Testis (tissue), 2 donors: ENCODE measurements at regions not wholly inside any gene's neighbourhood (a gene's known extent, or its start where the extent isn't known, plus 50 kb on each side); places are given as distances from the start of the nearest gene placed in this dataset.

ENCODE experiments used
- DNase-seq: peaks from one replicate; pipeline ENCODE4 v3.0.0-alpha.2; 2019
- H3K27ac ChIP-seq, 2 donors: fragments of 200-600 bp; sonication (generic); one replicate each; pipeline ENCODE4 v1.5.1; 2019
- H3K27me3 ChIP-seq: fragments of 200-600 bp; sonication (generic); one replicate; pipeline ENCODE4 v1.5.1; 2019
- H3K36me3 ChIP-seq: fragments of 200-600 bp; sonication (generic); one replicate; pipeline ENCODE4 v1.5.1; 2017; ENCODE audit warnings: low read depth; ENCODE audit errors: missing control alignments
- H3K4me1 ChIP-seq: fragments of 200-600 bp; sonication (generic); one replicate; pipeline ENCODE4 v1.5.1; 2019
- H3K4me3 ChIP-seq, 2 donors: fragments of 200-600 bp; sonication (generic); one replicate each; pipeline ENCODE4 v1.5.1; 2017 to 2019
- H3K9me3 ChIP-seq: fragments of 200-600 bp; sonication (generic); one replicate; pipeline ENCODE4 v1.5.1; 2017
- POLR2A ChIP-seq: fragments of 450-650 bp; IDR thresholded peaks from one replicate; pipeline ENCODE4 v1.6.1; 2017; ENCODE audit warnings: antibody characterized with exemption, mild to moderate bottlenecking, moderate library complexity
- WGBS, 2 donors: methylation state at CpG; one replicate each; pipeline ENCODE4 v1.1.5; 2018; 5-methylcytosine and 5-hydroxymethylcytosine counted together
- intact Hi-C: fragments of 100-400 bp; cut with DNase I; formaldehyde crosslinking; loops from one replicate; pipeline ENCODE4 v1.15.1; 2023; ENCODE audit warnings: low total_unique reads
- TF ChIP-seq, protein P1 (sequence below), 3 experiments: fragments of 450-650 bp in 2 of 3; fragments of 200-600 bp in 1 of 3; sonication (generic) in 1 of 3; IDR thresholded peaks; one replicate each; pipeline ENCODE4 v1.5.1; 2016 to 2019; ENCODE audit warnings: antibody characterized with exemption in 3 of 3, mild to moderate bottlenecking in 2 of 3, moderate library complexity in 1 of 3

- H3K27me3 ChIP-seq, result no peaks in the 10 kb centered on the region
- WGBS, 2 donors, result 93 to 95% methylated on average over 5 of the region's 5 CpGs
- H3K9me3 ChIP-seq, result no peaks in the 10 kb centered on the region
- no peaks in the 10 kb centered on the region for H3K4me1 ChIP-seq
- H3K4me3 ChIP-seq, result no peak overlapping the region
- TF ChIP-seq, protein P1, sequence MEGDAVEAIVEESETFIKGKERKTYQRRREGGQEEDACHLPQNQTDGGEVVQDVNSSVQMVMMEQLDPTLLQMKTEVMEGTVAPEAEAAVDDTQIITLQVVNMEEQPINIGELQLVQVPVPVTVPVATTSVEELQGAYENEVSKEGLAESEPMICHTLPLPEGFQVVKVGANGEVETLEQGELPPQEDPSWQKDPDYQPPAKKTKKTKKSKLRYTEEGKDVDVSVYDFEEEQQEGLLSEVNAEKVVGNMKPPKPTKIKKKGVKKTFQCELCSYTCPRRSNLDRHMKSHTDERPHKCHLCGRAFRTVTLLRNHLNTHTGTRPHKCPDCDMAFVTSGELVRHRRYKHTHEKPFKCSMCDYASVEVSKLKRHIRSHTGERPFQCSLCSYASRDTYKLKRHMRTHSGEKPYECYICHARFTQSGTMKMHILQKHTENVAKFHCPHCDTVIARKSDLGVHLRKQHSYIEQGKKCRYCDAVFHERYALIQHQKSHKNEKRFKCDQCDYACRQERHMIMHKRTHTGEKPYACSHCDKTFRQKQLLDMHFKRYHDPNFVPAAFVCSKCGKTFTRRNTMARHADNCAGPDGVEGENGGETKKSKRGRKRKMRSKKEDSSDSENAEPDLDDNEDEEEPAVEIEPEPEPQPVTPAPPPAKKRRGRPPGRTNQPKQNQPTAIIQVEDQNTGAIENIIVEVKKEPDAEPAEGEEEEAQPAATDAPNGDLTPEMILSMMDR (IDR thresholded peaks at IDR 0.05), result no peak
- H3K27ac ChIP-seq, result no peak overlapping the region
- intact Hi-C loops, result no loop called here
- no peak for DNase-seq
- H3K36me3 ChIP-seq, result no peaks in the 10 kb centered on the region
Observed at GRCh38 chr22:22738959-22739585, 94.7 kb downstream of the GGTLC2 start.

DNA sequence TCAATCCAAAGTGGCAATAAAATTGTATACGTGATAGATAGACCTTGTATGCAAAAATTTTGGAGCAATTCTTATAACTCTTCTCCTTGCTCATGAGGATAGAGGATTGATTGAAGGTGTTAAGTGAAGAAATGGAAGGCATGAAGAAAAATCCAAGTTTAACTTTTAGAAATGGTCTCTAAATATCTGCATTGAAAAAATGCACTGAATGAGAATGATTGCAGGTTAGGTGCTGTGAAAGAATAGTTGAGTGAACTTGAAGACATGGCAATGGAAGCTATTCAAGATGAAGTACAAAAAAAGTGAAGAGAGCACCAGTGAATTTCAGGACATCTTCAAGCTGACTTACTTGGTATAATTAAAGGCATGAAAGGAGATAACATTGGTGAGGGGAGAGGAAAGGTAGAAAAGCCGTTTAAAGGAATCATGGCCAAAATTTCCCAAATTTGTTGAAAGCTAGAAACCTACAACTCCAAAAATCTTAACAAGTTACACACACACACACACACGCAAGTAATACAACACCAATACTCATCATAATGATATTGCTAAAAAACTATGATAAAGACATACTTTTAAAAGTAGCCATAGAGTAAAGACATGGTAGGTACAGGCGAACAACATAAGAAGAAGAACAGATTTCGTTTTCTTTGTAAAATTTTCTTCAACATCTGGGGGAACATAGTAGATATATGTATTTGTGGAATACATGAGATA lies 96.3 kb downstream of the GGTLC2 start:
- TF ChIP-seq, protein P1 (IDR thresholded peaks at IDR 0.05), result no peak
- no peak for TF ChIP-seq POLR2A
- WGBS, 2 donors, result 75 to 76% methylated on average over 5 of the region's 5 CpGs
- Histone ChIP-seq H3K9me3 (no peaks in the 10 kb centered on the region), H3K4me1 (no peaks in the 10 kb centered on the region), H3K4me3 (no peak overlapping the region), H3K27ac (no peak overlapping the region), H3K27me3 (no peaks in the 10 kb centered on the region), H3K36me3 (no peaks in the 10 kb centered on the region)
- no peak for DNase-seq
- intact Hi-C loops, result no loop called here

DNA sequence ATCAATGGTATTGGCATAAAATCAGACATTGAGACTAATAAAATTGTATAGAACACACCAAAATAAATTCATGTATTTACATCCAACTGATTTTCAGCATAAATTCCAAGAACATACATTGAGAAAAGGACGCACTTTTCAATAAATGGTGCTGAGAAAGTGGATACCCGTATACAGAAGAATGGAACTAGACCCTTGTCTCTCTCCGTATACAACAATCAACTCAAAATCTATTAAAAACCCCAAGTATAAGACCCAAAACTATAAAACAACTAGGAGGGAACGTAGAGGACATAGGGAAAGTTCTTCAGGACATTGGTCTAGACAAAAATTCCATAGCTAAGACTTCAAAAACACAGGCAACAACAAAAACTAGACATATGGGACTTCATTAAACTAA lies 97.4 kb downstream of the GGTLC2 start:
- intact Hi-C loops, result no loop called here
- Histone ChIP-seq H3K9me3 (no peaks in the 10 kb centered on the region), H3K27me3 (no peaks in the 10 kb centered on the region), H3K4me3 (no peak overlapping the region), H3K27ac (no peak overlapping the region), H3K36me3 (no peaks in the 10 kb centered on the region), H3K4me1 (no peaks in the 10 kb centered on the region)
- TF ChIP-seq, protein P1 (IDR thresholded peaks at IDR 0.05), result no peak
- TF ChIP-seq POLR2A, result no peak
- 82 to 93% methylated on average over 4 of the region's 4 CpGs for WGBS, 2 donors
- DNase-seq, result no peak

- Histone ChIP-seq H3K9me3 (no peaks in the 10 kb centered on the region), H3K4me1 (no peaks in the 10 kb centered on the region), H3K27ac (no peak overlapping the region), H3K27me3 (no peaks in the 10 kb centered on the region), H3K36me3 (no peaks in the 10 kb centered on the region), H3K4me3 (no peak overlapping the region)
- intact Hi-C loops, result no loop called here
- no peak for DNase-seq
- WGBS, 2 donors, result 87 to 97% methylated on average over 2 of the region's 2 CpGs
- TF ChIP-seq, protein P1 (IDR thresholded peaks at IDR 0.05), result no peak
- no peak for TF ChIP-seq POLR2A
Observed at GRCh38 chr22:22742641-22743040, 98.2 kb downstream of the GGTLC2 start.
